ENCODE measurements at regions not wholly inside any gene's neighbourhood (a gene's known extent, or its start where the extent isn't known, plus 50 kb on each side); places are given as distances from the start of the nearest gene placed in this dataset.

GRCh38 chr5:12690361-12690760, 786.1 kb upstream of the CTNND2 start:
- no peak for TF ChIP-seq POLR2A (IDR thresholded peaks at IDR 0.05; ENCODE audit: control extremely low read depth in 1 of 2, low read depth in 2 of 2, low read length in 2 of 2)
- TF ChIP-seq MAX (IDR thresholded peaks at IDR 0.05): no peak
- no peak for TF ChIP-seq EZH2 (IDR thresholded peaks at IDR 0.05; ENCODE audit: low read depth, low read length, severe bottlenecking)

Measured in H1 (cell line).